Panc1 (cell line): ENCODE measurements at regions not wholly inside any gene's neighbourhood (a gene's known extent, or its start where the extent isn't known, plus 50 kb on each side); places are given as distances from the start of the nearest gene placed in this dataset.

ENCODE experiments used
- POLR2AphosphoS5 ChIP-seq: IDR thresholded peaks from 2 replicates; pipeline ENCODE4 v1.6.1; 2012; ENCODE audit warnings: mild to moderate bottlenecking, low read depth, low read length, moderate library complexity
- TF ChIP-seq, protein P1 (sequence below): fragments of 450-650 bp; IDR thresholded peaks from 2 replicates; pipeline ENCODE4 v1.5.1; 2017; ENCODE audit warnings: mild to moderate bottlenecking
- TF ChIP-seq, protein P2 (sequence below), 2 experiments: IDR thresholded peaks; 2 replicates each; pipeline ENCODE4 v1.6.1; 2011 to 2012; ENCODE audit warnings: low read depth in 2 of 2, control low read depth in 1 of 2, low read length in 1 of 2, mild to moderate bottlenecking in 1 of 2, moderate library complexity in 1 of 2; ENCODE audit not compliant: insufficient read depth in 1 of 2

DNA sequence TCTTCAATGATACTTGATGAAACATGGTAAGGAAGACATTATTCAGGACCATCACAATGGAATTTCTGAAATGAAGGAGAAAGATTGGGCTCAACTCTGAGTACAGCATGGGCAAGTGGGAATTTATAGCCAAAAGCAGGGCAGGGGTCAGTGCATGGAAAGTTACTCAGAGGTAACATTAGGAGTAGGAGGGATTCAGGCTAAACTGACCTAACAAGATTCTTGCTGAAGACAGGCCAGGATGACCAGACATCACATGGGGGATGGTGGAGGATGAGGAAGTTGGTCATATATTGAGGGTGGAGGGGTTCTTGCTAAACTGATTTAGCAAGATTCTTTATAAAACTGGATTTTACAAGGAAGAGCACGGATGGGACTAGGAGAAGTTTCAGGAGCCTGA lies 489.8 kb downstream of the ADCYAP1 start:
- TF ChIP-seq, protein P1, sequence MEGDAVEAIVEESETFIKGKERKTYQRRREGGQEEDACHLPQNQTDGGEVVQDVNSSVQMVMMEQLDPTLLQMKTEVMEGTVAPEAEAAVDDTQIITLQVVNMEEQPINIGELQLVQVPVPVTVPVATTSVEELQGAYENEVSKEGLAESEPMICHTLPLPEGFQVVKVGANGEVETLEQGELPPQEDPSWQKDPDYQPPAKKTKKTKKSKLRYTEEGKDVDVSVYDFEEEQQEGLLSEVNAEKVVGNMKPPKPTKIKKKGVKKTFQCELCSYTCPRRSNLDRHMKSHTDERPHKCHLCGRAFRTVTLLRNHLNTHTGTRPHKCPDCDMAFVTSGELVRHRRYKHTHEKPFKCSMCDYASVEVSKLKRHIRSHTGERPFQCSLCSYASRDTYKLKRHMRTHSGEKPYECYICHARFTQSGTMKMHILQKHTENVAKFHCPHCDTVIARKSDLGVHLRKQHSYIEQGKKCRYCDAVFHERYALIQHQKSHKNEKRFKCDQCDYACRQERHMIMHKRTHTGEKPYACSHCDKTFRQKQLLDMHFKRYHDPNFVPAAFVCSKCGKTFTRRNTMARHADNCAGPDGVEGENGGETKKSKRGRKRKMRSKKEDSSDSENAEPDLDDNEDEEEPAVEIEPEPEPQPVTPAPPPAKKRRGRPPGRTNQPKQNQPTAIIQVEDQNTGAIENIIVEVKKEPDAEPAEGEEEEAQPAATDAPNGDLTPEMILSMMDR, result no peak
- TF ChIP-seq POLR2AphosphoS5, result no peak
- TF ChIP-seq, protein P2, sequence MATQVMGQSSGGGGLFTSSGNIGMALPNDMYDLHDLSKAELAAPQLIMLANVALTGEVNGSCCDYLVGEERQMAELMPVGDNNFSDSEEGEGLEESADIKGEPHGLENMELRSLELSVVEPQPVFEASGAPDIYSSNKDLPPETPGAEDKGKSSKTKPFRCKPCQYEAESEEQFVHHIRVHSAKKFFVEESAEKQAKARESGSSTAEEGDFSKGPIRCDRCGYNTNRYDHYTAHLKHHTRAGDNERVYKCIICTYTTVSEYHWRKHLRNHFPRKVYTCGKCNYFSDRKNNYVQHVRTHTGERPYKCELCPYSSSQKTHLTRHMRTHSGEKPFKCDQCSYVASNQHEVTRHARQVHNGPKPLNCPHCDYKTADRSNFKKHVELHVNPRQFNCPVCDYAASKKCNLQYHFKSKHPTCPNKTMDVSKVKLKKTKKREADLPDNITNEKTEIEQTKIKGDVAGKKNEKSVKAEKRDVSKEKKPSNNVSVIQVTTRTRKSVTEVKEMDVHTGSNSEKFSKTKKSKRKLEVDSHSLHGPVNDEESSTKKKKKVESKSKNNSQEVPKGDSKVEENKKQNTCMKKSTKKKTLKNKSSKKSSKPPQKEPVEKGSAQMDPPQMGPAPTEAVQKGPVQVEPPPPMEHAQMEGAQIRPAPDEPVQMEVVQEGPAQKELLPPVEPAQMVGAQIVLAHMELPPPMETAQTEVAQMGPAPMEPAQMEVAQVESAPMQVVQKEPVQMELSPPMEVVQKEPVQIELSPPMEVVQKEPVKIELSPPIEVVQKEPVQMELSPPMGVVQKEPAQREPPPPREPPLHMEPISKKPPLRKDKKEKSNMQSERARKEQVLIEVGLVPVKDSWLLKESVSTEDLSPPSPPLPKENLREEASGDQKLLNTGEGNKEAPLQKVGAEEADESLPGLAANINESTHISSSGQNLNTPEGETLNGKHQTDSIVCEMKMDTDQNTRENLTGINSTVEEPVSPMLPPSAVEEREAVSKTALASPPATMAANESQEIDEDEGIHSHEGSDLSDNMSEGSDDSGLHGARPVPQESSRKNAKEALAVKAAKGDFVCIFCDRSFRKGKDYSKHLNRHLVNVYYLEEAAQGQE (IDR thresholded peaks at IDR 0.05; ENCODE audit: insufficient read depth in 1 of 2, low read depth in 2 of 2, low read length in 1 of 2), result no peak
